Omental fat pad (tissue), 3 donors: ENCODE measurements at regions not wholly inside any gene's neighbourhood (a gene's known extent, or its start where the extent isn't known, plus 50 kb on each side); places are given as distances from the start of the nearest gene placed in this dataset.

Experiments
- ATAC-seq: fragments of 150-250 bp; one replicate; pipeline ENCODE4 v1.9.1; 2016; ENCODE audit warnings: mild to moderate bottlenecking, moderate library complexity; ENCODE audit not compliant: low FRiP score
- DNase-seq: peaks from one replicate; pipeline ENCODE4 v3.0.0-alpha.2; 2019; ENCODE audit warnings: low spot score
- CTCF ChIP-seq, 3 donors: fragments of 450-650 bp; IDR thresholded peaks; one replicate each; pipeline ENCODE4 v1.5.1; 2016 to 2017; ENCODE audit warnings: antibody characterized with exemption in 3 of 3, mild to moderate bottlenecking in 3 of 3, moderate library complexity in 2 of 3

- ATAC-seq: no peak
- no peak for TF ChIP-seq CTCF (IDR thresholded peaks at IDR 0.05)
- no peak for DNase-seq
Observed at GRCh38 chr13:77480066-77480465, 55.4 kb upstream of the SCEL start.

GRCh38 chr13:77479326-77479725, 56.2 kb upstream of the SCEL start:
- TF ChIP-seq CTCF (IDR thresholded peaks at IDR 0.05): no peak
- ATAC-seq: no peak
- DNase-seq: no peak

GRCh38 chr13:77477299-77477848, 58.1 kb upstream of the SCEL start:
- DNase-seq (no peak), ATAC-seq (no peak)
- TF ChIP-seq CTCF (IDR thresholded peaks at IDR 0.05): no peak

GRCh38 chr13:77476456-77476855, 59.0 kb upstream of the SCEL start:
- no peak for ATAC-seq
- no peak for DNase-seq
- TF ChIP-seq CTCF (IDR thresholded peaks at IDR 0.05): no peak

GRCh38 chr13:77475345-77476084, 60.0 kb upstream of the SCEL start:
- ATAC-seq (no peak), DNase-seq (no peak)
- no peak for TF ChIP-seq CTCF (IDR thresholded peaks at IDR 0.05)

- peak; percentile 64 for ATAC-seq
Observed at GRCh38 chr13:77470986-77471385, 64.5 kb upstream of the SCEL start.

More at GRCh38 chr13:77470986-77471385, 64.5 kb upstream of the SCEL start:
- TF ChIP-seq CTCF (IDR thresholded peaks at IDR 0.05): no peak
- no peak for DNase-seq
